ENCODE measurements at regions not wholly inside any gene's neighbourhood (a gene's known extent, or its start where the extent isn't known, plus 50 kb on each side); places are given as distances from the start of the nearest gene placed in this dataset.

- TF ChIP-seq POLR2A (IDR thresholded peaks at IDR 0.05) = no peak
- TF ChIP-seq, protein P1, sequence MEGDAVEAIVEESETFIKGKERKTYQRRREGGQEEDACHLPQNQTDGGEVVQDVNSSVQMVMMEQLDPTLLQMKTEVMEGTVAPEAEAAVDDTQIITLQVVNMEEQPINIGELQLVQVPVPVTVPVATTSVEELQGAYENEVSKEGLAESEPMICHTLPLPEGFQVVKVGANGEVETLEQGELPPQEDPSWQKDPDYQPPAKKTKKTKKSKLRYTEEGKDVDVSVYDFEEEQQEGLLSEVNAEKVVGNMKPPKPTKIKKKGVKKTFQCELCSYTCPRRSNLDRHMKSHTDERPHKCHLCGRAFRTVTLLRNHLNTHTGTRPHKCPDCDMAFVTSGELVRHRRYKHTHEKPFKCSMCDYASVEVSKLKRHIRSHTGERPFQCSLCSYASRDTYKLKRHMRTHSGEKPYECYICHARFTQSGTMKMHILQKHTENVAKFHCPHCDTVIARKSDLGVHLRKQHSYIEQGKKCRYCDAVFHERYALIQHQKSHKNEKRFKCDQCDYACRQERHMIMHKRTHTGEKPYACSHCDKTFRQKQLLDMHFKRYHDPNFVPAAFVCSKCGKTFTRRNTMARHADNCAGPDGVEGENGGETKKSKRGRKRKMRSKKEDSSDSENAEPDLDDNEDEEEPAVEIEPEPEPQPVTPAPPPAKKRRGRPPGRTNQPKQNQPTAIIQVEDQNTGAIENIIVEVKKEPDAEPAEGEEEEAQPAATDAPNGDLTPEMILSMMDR (IDR thresholded peaks at IDR 0.05) = no peak
Observed at GRCh38 chr3:76264496-76264895, 479.1 kb upstream of the ZNF717 start.
